ENCODE measurements at regions not wholly inside any gene's neighbourhood (a gene's known extent, or its start where the extent isn't known, plus 50 kb on each side); places are given as distances from the start of the nearest gene placed in this dataset.

DNA sequence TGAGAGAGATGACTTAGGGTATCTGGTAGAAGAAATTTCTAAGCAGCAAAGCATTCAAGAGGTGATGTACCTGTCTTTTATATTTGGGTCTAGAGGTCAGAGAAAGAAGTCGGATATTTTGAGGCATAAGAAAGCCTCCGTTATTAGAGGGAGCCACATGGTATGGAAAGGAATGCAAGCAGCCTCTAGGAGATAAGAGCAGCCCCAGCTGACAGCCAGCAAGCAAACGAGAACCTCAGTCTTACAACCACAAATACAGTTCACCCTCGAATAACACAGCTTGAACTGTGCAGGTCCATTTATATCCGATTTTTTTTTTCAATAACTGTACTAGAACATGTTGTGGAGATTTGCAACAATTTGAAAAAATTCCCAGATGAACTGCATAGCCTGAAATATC lies 190.7 kb upstream of the VGLL2 start:
- ATAC-seq (no peak), DNase-seq (no peak)
- intact Hi-C loops (cut with DNase I, micrococcal nuclease), result no loop called here

DNA sequence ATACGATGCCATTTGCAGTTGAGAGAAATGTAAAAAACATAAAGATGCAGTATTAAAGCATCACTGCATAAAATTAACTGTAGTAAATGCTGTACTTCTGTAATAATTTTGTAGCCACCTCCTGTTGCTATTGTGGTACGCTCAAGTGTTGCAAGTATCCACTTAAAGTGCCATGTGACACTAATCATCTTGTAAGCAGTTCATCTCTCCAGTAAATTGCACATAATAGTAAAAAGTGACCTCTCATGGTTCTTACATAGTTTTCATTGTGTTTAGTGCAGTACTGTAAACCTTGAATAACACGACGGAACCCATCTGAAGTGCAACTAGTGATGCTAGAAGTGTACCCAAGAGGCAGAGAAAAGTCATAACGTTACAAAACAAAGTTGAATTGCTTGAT lies 190.1 kb upstream of the VGLL2 start:
- no peak for DNase-seq
- no peak for ATAC-seq
- intact Hi-C loops (cut with DNase I, micrococcal nuclease), result no loop called here

DNA sequence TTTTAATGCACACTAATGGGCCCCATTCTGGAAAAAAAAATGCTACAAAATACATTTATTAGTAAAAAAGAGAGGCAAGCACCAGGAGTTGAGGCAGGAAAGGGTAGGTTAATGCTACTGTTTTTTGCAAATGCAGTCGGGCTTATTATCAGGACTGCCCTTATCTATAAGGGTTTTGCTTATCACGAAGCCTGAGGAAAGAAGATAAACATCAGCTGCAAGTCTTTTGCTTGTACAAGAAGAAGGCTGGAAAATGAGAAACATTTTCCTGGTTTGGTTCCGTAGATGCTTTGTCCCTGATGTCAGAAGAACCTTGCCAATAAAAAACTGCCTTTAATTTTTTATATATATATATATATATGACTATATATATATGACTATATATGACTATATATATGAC lies 189.3 kb upstream of the VGLL2 start:
- intact Hi-C loops (cut with DNase I, micrococcal nuclease), result no loop called here
- no peak for ATAC-seq

DNA sequence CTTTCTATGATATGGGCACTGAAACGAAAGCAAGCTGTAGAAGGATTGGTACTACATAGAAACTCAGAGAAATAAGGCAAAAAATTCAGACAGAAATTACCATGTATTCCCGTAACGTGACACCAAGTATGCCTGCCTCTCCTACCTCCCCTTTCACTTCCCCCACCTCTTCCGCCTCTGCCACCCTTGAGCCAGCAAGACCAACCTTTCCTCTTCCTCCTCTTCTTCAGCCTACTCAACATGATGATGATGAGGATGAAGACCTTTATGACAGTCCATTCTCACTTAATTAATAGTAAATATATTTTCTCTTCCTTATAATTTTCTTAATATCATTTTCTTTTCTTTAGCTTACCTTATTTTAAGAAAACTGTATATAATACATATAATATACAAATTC lies 188.1 kb upstream of the VGLL2 start:
- DNase-seq (no peak), ATAC-seq (no peak)
- intact Hi-C loops (cut with DNase I, micrococcal nuclease), result no loop called here

More for the DNA sequence above, 189.3 kb upstream of the VGLL2 start:
- DNase-seq, result no peak

DNA sequence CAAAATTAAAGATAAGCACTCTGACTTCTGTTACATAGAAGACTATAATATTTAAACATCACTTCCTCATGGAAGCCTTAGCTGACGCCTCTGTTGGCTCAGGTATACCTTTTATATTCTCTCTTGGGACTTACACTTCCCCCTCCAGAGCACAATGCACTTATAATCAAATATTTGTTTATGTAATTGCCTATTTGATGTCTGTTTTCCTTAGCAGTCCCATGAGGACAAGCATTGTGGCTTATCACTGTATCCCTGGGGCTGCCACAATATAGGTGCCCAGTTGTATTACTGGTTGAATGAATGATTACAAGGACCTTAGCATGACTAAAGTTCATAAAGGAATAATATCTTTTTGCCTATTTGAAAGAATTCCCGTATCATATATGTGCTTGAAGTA lies 186.7 kb upstream of the VGLL2 start:
- ATAC-seq (peak; percentile 97), DNase-seq (peak; percentile 13 to 38)
- intact Hi-C loops (cut with DNase I, micrococcal nuclease), result no loop called here

DNA sequence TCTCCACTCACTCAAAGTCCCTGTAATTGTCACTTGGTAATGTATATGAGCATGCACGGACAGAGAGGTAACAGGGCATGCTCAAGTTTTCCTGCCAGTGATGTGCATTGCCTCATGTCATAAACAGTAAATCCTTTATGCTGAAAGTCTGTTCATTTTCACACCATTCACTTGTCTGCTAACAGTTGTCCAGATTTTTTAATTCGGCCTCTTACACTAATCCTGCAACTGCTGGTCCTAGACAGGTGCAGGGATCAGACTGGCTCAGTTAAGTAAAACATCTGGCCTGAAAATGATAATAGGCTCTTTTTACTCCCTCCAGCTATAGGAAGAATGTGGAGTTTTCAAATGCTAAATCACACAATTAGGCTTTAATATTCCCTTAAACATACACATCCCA lies 185.4 kb upstream of the VGLL2 start:
- ATAC-seq (no peak), DNase-seq (no peak)
- intact Hi-C loops (cut with DNase I, micrococcal nuclease), result no loop called here

DNA sequence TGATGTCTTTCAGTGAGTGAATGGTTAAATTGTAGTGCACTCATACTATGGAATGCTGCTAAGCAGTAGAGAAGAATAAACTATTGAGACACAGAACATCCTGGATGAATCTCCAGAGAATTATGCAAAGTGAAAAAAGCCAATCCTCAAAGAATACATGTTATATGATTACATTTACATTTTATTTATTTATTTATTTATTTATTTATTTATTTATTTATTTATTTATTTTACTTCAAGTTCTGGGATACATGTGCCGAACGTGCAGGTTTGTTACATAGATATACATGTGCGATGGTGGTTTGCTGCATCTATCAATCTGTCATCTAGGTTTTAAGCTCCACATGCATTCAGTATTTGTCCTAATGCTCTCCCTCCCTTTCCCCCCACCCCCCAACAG lies 175.8 kb upstream of the VGLL2 start:
- DNase-seq, result no peak
- intact Hi-C loops (cut with DNase I, micrococcal nuclease), result no loop called here
- ATAC-seq, result no peak

DNA sequence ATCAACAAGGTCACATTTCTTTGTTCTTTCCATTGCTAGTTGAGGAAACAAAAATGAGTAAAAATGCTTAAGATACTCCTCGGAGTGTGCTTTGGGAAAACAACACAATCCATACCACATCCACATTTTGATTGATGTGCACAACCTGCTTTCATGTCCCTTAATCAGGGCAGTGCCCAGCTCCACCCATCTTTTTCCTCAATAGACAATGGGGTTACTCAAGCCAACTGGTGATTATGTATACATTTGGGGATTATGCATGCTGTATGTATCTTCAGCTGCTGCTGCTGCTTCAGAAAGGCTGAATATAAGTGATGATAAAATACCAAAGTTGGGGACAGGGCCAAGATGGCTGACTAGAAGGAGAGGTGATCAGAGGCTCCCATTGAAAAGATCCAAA lies 155.2 kb upstream of the VGLL2 start:
- ATAC-seq (no peak), DNase-seq (no peak)
- intact Hi-C loops (cut with DNase I, micrococcal nuclease), result no loop called here

DNA sequence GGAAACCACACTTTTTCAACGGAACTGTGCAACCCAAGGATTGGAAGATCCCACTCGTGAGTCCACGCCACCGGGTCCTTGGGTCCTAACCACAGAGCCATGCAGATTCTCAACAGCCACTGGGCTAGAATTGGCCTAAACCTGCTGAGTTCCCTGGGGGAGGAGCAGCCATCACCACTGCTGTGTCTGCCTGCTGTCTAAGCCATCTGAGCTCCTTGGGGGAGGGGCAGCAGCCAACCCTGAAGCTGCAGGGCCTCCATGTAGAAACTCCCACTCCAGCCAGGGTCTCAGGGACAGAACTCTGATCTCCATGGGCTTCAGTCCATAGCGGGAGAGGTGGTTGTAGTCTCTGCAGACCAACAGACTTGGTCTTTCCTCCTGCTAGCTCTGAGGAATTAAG lies 154.6 kb upstream of the VGLL2 start:
- ATAC-seq, result no peak
- intact Hi-C loops (cut with DNase I, micrococcal nuclease), result no loop called here
- DNase-seq, result no peak

DNA sequence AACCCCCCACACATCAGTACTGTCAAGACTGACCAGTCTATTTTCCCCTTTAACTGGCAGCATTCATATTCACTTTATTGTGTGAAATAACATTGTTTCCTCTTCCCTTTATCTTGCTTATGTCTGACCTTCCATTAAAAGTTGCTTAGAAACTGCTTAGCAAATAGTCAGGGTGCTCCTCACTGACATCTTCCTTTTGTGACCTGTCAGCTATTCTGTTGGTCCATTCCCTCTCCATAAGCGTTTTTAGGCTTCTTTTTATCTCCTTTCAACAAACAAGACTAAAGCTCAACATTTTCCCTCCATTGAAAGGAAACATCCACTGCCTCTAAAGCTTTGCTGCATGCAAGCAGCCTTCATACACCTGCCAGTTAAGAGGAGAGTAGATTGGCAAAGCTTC lies 147.7 kb upstream of the VGLL2 start:
- ATAC-seq (no peak), DNase-seq (no peak)
- intact Hi-C loops (cut with DNase I, micrococcal nuclease), result no loop called here

DNA sequence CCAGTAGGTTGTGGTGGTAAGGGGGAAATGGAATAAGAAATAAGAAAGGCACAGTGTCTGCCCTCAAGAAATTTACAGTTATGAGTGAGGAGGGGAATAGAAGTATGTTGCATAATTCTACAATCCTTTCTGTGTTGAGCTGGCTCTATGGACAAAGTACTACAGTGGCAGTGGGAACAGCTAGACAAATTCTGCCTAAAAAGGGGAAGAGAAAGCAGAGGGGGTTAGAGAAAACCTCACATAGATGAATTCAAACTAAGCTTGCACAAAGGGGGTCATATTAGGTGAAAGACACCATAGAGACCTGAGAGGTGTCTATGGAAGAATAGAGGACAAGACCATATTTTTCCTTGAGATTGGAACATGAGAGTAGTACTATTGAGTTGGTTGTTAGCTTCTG lies 146.9 kb upstream of the VGLL2 start:
- intact Hi-C loops (cut with DNase I, micrococcal nuclease), result no loop called here
- ATAC-seq (no peak), DNase-seq (no peak)

DNA sequence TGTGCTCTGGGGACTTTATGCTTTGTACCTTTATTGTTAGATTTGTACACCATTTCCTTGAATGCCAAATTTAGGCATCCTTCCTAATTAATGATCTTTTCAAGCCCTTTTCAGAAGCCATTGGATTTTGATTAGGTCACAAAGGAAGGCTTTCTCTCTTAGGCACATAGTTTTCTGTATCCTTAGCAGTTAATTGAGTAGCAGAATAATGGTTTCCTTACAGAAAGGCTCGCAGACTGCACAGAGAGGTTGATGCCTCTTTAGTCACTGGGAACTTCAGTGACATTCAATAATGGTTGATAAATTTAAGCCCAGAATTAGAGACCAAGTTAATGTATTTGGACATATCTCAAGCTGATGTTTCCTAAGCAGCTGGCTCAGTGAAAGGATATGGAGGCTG lies 139.1 kb upstream of the VGLL2 start:
- ATAC-seq, result no peak
- DNase-seq, result no peak
- intact Hi-C loops (cut with DNase I, micrococcal nuclease), result no loop called here

DNA sequence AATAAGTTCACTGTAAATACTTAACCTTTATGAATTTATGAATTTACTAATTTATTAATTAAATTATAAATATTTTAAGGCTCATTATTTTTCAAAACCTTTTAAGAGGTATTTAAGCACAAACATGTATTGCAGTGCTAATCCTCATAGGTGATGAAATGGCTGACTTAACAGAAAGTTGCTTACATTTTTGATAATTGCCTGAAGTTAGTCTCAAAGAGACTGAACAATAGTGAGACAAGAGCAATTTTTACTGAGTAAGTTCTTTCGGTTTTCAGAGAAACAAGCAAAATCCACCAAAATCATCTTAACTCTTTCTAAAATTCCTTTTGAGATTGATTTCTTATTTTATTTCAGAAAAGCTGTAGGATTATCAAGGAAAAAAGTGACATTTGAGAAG lies 137.3 kb upstream of the VGLL2 start:
- DNase-seq (no peak), ATAC-seq (no peak)
- intact Hi-C loops (cut with DNase I, micrococcal nuclease), result no loop called here

DNA sequence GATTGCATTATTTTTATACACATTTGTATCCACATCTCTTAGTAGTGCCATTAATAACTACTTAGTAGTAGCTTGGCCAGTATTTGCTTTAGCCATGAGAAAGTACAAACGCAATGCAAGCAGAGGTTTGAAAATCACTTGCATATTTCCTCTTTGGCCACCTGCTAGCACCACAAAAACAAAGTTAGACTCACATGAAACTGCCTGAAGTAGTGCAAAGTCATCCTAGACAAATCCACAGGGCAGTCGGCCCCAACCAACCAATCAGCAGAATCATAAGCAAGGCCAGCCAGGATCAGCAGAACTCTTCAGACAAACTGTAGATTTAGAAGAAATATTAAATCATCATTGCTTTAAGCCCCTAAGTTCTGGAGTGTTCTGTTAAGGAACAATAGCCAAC lies 135.2 kb upstream of the VGLL2 start:
- intact Hi-C loops (cut with DNase I, micrococcal nuclease), result no loop called here
- no peak for ATAC-seq

DNA sequence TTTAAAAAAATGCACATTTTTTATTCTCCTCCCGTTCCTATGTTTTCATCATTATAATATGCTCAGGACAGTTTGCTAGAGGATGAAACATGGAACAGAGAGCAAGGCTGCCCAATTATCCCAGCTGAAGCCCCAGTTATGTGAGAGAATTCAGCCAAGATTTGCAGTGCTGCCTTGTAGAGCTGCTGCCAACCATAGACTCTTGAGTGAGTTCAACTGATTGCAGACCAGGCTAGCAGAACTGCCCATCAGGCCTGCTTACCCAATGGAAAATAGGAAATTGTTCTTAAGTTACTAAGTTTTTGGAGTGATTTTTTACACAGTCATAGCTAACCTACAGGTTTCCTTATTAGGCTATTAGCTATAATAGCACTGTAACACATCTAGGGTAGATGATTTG lies 128.7 kb upstream of the VGLL2 start:
- ATAC-seq, result no peak
- no peak for DNase-seq
- intact Hi-C loops (cut with DNase I, micrococcal nuclease), result no loop called here

More for the DNA sequence above, 135.2 kb upstream of the VGLL2 start:
- no peak for DNase-seq

DNA sequence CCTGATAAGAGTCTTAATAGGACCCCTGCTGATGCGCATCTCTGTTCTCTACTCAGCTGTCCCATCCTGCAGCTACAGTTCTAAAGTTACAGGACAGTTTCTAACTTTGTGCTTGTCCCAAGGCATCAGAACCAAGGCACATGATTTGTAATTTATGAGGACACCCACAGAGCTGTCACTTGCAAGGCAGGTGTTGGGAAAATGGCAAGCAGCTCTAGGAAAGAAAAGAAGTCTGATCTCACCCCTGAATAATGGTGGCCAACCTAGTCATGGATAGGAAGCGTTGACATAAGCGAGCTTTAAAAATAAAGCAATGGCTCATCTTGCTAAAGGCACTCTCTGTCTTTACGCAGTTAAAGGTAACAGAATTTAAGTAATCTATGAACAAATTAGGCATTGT lies 127.6 kb upstream of the VGLL2 start:
- intact Hi-C loops (cut with DNase I, micrococcal nuclease), result no loop called here
- no peak for ATAC-seq
- no peak for DNase-seq

DNA sequence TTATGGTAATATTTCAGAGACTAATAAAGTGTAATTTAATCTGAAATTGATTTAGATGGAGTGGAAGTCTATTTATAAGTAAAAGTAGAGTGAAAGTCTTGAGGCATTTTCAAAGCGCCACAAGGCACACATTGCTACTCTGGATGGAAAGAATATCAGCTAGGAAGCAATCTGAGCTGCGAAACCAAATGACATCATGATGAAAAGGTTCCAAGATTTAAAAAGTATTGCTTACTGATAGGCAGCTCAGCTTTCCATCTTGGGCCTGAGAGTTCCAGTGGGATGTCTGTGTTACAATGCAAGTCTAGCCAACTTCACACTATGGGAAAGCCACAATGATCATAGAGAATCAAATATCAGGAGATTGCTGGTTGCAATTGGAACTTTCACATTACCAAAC lies 126.9 kb upstream of the VGLL2 start:
- no peak for ATAC-seq
- no peak for DNase-seq
- intact Hi-C loops (cut with DNase I, micrococcal nuclease), result no loop called here

DNA sequence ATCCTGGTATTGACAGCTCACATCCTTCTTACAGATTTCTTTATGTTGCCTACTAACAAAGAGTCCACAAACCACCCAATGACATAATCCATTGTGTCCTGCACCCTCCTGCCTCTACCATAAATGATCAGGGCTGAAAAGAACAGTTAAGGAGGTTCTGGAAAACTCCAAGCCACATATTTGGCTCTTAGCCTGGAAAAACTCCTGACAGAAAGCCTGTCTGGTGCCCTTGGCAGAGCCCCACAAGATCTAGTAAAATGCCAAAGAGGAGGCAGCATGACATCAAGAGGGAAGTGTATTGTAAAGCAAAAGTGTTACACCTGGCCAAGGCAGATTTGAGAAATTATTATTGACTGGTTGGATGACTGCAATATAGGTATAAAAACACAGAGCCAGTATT lies 126.4 kb upstream of the VGLL2 start:
- peak; percentile 68 for ATAC-seq
- intact Hi-C loops (cut with DNase I, micrococcal nuclease), result no loop called here
- DNase-seq, result no peak

DNA sequence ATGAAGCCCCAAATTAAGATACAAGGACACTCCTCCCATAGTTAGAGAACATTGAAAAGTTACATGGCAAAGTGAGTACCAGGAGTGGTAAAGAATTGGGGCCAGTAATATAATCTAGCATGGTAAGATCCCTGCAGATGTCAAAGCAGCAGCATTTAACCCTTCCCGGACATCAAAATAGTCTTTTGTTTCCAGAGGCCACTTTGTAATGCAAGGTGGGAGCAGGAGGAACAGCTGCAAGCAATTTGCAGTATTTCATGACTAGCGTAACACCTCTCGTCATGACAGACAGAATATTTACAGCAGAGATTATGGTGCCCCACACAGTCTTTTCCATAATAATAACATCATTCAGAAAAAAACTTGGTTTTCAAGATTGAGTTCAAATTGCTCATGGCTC lies 123.2 kb upstream of the VGLL2 start:
- DNase-seq (no peak), ATAC-seq (no peak)
- intact Hi-C loops (cut with DNase I, micrococcal nuclease), result no loop called here

DNA sequence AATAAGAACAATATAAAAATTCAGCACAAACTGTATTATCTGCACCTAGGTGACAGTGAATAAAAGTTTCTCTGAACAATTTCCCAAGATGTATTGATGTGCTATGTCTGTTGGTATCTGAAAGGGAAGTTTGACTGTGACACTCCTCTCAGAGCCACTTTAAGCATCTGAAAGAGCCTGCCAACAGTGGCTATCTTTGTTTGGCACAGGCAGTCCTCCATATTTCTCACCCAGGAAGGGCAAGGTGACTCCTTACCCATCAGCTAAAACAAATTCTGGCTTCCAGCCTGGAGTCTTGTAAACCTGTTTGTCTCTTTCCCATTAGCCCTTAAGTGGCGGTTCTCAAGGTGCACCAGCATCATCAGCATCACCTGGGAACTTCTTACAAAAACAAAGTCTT lies 122.4 kb upstream of the VGLL2 start:
- DNase-seq (no peak), ATAC-seq (no peak)
- intact Hi-C loops (cut with DNase I, micrococcal nuclease), result no loop called here

DNA sequence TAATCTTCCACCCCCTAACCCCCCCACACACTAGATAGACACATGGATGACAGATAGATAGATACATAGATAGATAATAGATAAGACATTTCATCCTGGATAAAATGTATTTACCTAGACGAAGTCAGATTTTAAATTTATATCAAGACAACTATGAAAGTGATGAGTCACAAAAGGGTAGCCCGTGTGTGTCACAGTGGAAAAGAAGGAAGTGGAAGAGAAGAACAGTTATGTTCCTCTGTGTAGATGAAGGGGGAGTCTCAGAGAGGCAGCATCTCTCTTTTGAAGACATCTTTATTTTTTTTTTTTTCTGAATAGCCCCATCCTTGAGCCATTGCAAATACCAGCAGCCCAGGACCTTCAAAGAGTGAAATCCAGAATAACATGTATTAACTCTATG lies 121.7 kb upstream of the VGLL2 start:
- ATAC-seq, result no peak
- intact Hi-C loops (cut with DNase I, micrococcal nuclease), result no loop called here
- DNase-seq, result no peak

DNA sequence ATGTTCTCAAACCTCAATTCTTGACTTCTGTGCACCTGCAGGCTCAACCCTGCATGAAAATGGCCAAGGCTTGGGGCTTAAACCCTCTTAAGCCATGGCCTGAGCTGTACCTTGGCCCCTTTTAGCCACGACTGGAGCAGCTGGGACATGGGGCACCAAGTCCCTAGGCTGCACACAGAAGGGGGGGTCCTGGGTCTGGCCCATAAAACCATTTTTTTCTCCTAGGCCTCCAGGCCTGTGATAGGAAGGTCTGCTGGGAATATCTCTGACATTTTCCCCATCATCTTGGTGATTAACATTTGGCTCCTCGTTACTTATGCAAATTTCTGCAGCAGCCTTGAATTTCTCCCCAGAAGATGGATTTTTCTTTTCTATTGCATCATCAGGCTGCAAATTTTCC lies 119.4 kb upstream of the VGLL2 start:
- ATAC-seq, result no peak
- no peak for DNase-seq
- intact Hi-C loops (cut with DNase I, micrococcal nuclease), result no loop called here

Measured in left colon (tissue), 2 donors.